Mucosa of rectum (tissue), 2 donors: ENCODE measurements at regions not wholly inside any gene's neighbourhood (a gene's known extent, or its start where the extent isn't known, plus 50 kb on each side); places are given as distances from the start of the nearest gene placed in this dataset.
"Not testable (repeated sequence)": the region's sequence is repeated elsewhere in the genome, so short reads cannot be mapped to it uniquely, and the experiment has no call there.

Source experiments
- H3K27ac ChIP-seq, 2 donors: one replicate each; pipeline ENCODE4 v1.7.0; 2013; ENCODE audit warnings: inconsistent platforms in 2 of 2, low read depth in 2 of 2, low read length in 2 of 2
- H3K27me3 ChIP-seq, 2 donors: one replicate each; pipeline ENCODE4 v1.7.0; 2013; ENCODE audit warnings: low read length in 2 of 2; ENCODE audit not compliant: control insufficient read depth in 2 of 2, insufficient read depth in 2 of 2
- H3K36me3 ChIP-seq, 2 donors: one replicate each; pipeline ENCODE4 v1.7.0; 2013; ENCODE audit warnings: low read length in 2 of 2; ENCODE audit not compliant: control insufficient read depth in 2 of 2, insufficient read depth in 2 of 2
- H3K4me1 ChIP-seq, 2 donors: one replicate each; pipeline ENCODE4 v1.7.0; 2013; ENCODE audit warnings: low read length in 2 of 2, mild to moderate bottlenecking in 1 of 2; ENCODE audit not compliant: control insufficient read depth in 2 of 2, insufficient read depth in 2 of 2
- H3K4me3 ChIP-seq, 2 donors: one replicate each; pipeline ENCODE4 v1.7.0; 2013; ENCODE audit warnings: low read length in 2 of 2
- H3K9ac ChIP-seq, 2 donors: one replicate each; pipeline ENCODE4 v1.7.0; 2013; ENCODE audit warnings: low read length in 2 of 2, low read depth in 1 of 2, mild to moderate bottlenecking in 1 of 2
- H3K9me3 ChIP-seq, 2 donors: one replicate each; pipeline ENCODE4 v1.7.0; 2013; ENCODE audit warnings: low read length in 2 of 2; ENCODE audit not compliant: control insufficient read depth in 2 of 2
- donor health status: healthy.
- donor health status: Normal muscosa, but diverticular disease.

DNA sequence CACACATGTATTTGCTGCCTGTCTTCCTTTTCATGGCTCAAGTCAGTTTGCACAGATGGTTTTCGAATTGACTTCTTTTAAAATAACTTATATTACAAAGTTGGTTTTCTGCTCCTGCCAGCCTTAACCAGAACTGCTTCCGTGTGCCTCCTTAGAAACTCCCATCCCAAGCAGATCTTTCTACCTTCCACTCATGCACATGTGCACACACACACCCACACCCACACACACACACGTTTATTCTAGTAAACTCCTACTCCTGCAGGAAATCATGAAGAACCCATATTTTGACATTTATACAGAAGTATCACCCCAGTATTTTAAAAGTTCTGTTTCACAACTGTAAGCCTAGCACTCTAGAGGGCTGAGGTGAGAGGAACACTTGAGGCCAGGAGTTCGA is 329.5 kb upstream of the SOX9 start:
- no peak overlapping the region for H3K4me3 ChIP-seq
- H3K27ac ChIP-seq, result no peak overlapping the region
- no peaks in the 10 kb centered on the region for H3K27me3 ChIP-seq
- no peaks in the 10 kb centered on the region for H3K4me1 ChIP-seq
- no peak overlapping the region for H3K9ac ChIP-seq
- no peaks in the 10 kb centered on the region for H3K36me3 ChIP-seq
- no peaks in the 10 kb centered on the region for H3K9me3 ChIP-seq

DNA sequence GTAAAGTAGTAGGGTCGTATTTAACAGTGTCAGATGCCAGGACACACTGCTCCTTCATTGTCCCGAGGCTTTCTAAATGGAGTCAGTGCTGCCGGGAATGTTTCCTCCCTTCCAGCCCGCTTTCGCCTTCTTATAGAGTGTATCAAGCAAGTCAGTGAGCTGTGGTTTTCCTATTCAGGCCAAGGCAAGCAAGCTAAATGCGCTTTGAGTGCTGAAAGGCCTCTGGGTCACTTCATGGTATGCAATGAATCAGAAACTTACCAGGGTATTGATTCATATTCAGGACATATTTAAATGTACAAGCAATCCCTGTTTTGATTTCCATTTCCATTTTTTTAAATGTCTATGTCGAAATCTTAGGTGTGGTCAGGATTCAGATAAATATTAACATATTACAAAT is 327.9 kb upstream of the SOX9 start:
- Histone ChIP-seq H3K9me3 (no peaks in the 10 kb centered on the region), H3K36me3 (no peaks in the 10 kb centered on the region)

DNA sequence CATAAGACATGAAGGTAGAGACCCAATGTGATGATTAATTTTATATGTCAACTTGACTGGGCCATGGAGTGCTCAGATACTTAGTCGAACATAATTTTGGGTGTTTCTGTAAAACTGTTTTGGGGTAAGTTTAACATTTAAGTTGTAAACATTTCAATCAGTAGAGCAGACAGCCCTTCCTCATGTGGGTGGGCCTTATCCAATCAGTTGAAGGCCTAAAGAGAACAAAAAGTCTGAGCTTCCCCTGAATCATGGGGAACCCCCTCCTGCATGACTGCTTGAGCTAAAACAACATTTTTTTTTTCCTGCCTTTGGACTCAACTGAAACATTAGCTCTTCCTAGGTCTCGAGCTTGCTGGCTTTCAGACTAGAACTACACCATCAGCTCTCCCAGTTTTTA is 327.3 kb upstream of the SOX9 start:
- H3K9ac ChIP-seq, result no peak overlapping the region
- H3K27me3 ChIP-seq, result no peaks in the 10 kb centered on the region
- H3K36me3 ChIP-seq, result no peaks in the 10 kb centered on the region
- no peak overlapping the region for H3K27ac ChIP-seq
- no peak overlapping the region for H3K4me3 ChIP-seq
- H3K9me3 ChIP-seq, result no peaks in the 10 kb centered on the region
- no peaks in the 10 kb centered on the region for H3K4me1 ChIP-seq

More for the DNA sequence above, 327.9 kb upstream of the SOX9 start:
- H3K4me1 ChIP-seq, result no peaks in the 10 kb centered on the region
- no peak overlapping the region for H3K9ac ChIP-seq
- no peaks in the 10 kb centered on the region for H3K27me3 ChIP-seq
- no peak overlapping the region for H3K27ac ChIP-seq
- no peak overlapping the region for H3K4me3 ChIP-seq

DNA sequence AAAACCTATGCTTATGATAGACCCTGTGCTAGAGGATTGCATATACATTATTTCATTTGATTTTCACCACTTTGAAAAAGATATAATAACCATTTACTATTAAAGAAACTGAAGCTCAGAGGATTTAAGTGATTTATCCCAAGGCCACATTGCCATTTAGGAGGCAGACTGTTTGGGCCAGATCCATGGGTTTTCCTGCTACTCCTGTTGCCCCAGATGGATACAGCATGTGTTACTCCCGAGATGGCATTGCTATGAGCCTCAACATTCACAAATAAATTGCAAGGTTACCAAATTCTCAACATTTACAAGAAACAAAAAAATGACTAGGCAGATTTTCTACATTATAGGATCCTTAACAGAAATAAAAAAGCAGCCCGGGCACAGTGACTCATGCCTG is 322.1 kb upstream of the SOX9 start:
- no peak overlapping the region for H3K9ac ChIP-seq
- H3K4me1 ChIP-seq, result no peaks in the 10 kb centered on the region
- no peak overlapping the region for H3K27ac ChIP-seq
- no peaks in the 10 kb centered on the region for H3K27me3 ChIP-seq
- H3K4me3 ChIP-seq, result no peak overlapping the region
- no peaks in the 10 kb centered on the region for H3K36me3 ChIP-seq
- no peaks in the 10 kb centered on the region for H3K9me3 ChIP-seq

DNA sequence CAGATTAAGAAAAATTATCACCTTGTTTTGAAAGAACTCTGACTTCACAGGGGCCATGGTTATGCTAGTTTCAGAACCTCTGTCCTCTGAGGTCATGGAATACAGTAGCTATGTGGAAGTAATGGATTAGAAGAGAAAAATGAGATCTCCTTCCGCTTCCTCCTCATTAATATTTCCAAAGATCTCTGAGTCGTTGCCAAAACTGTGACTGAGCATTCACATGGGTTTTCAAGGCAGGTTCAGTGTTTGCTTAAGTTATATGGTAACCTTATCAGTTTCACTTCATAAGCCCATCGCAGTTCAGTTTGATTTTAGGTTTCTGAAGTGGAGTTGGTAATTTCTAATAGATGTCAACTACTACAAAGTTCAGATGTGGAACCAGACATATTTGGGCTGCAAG is 321.2 kb upstream of the SOX9 start:
- Histone ChIP-seq H3K9ac (no peak overlapping the region), H3K9me3 (no peaks in the 10 kb centered on the region), H3K27ac (no peak overlapping the region), H3K27me3 (no peaks in the 10 kb centered on the region), H3K4me1 (no peaks in the 10 kb centered on the region), H3K4me3 (no peak overlapping the region), H3K36me3 (no peaks in the 10 kb centered on the region)

DNA sequence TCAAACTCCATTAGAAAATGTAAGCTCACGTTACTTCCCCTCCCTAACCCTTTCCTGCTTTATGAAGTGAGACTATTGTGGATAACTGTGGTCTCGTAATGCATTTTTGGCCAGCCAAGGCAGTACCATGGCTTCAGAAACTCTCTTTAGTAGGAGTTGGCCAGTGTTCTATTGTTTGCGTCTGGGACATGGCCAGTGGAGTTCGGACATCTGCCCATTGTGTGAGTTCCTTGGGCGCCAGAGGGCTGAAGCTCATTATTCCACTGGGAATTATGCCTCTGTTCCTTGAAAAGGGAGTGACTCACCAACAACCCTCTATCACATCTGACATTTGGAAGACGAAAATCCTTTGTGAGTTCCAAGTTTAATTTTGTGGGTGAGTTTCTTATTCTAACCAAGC is 319.5 kb upstream of the SOX9 start:
- H3K36me3 ChIP-seq, result no peaks in the 10 kb centered on the region
- H3K9me3 ChIP-seq, result no peaks in the 10 kb centered on the region
- H3K27ac ChIP-seq, result no peak overlapping the region
- no peak overlapping the region for H3K9ac ChIP-seq
- H3K27me3 ChIP-seq, result no peaks in the 10 kb centered on the region
- no peak overlapping the region for H3K4me3 ChIP-seq
- no peaks in the 10 kb centered on the region for H3K4me1 ChIP-seq

- H3K9ac ChIP-seq, result no peak overlapping the region
- no peaks in the 10 kb centered on the region for H3K36me3 ChIP-seq
- no peak overlapping the region for H3K4me3 ChIP-seq
- no peaks in the 10 kb centered on the region for H3K27me3 ChIP-seq
- H3K4me1 ChIP-seq, result no peaks in the 10 kb centered on the region
- H3K27ac ChIP-seq, result no peak overlapping the region
- H3K9me3 ChIP-seq, result no peaks in the 10 kb centered on the region
Observed at GRCh38 chr17:71802663-71803062, 318.2 kb upstream of the SOX9 start.

DNA sequence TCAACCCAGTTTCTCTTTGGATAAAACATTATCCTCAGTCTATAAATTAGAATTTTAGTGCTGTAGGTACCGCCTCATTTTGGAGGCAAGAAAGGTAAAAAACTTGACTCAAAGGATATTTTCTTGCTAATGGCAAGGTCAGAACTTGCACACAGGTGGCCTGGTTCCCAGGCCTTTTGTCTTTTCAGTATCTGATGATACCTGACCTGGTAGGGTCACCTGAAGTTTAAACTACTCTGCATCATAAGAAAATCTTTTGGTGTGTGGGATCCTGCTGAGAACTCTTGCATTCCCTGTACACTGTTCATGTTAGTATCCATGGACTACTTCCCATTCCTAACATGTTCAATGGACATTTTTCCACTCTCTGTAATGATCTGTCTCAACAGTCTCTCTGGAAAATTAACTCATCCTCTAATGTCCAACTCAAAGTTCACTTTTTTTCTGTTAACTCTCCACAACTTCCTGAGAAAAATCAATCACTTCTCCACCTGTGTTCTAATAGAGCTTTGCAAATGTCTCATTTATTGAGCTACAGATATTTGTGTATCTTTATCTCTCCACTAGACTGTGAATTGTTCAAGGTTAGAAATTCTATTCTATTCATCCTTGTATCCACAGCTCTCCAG is 317.1 kb upstream of the SOX9 start:
- no peaks in the 10 kb centered on the region for H3K36me3 ChIP-seq
- H3K27me3 ChIP-seq, result no peaks in the 10 kb centered on the region
- H3K4me1 ChIP-seq, result no peaks in the 10 kb centered on the region
- H3K27ac ChIP-seq, result no peak overlapping the region
- H3K4me3 ChIP-seq, result no peak overlapping the region
- no peaks in the 10 kb centered on the region for H3K9me3 ChIP-seq
- H3K9ac ChIP-seq, result no peak overlapping the region

DNA sequence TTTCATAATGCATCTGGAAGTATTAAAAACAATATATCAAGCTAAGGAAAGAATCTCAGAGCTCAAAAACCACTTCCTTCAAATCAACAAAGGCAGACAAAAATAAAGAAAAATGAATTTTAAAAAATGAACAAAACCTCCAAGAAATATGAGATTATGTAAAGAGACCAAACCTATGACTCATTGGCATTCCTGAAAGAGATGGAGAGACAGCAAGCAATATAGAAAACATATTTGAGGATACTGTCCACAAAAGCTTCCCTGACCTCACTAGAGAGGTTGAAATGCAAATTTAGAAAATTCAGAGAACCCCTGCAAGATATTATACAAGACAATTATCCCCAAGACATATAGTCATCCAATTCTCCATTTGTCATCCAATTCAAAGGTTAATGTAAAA is 311.3 kb upstream of the SOX9 start:
- Histone ChIP-seq H3K36me3 (no peaks in the 10 kb centered on the region), H3K27ac (no peak overlapping the region), H3K4me3 (no peak overlapping the region), H3K4me1 (no peaks in the 10 kb centered on the region), H3K27me3 (no peaks in the 10 kb centered on the region), H3K9me3 (no peaks in the 10 kb centered on the region), H3K9ac (no peak overlapping the region)

GRCh38 chr17:71813861-71814260 is 307.0 kb upstream of the SOX9 start:
- H3K9me3 ChIP-seq, H3K4me3 ChIP-seq, H3K4me1 ChIP-seq, H3K27ac ChIP-seq, H3K9ac ChIP-seq, H3K36me3 ChIP-seq, H3K27me3 ChIP-seq: not testable (repeated sequence)

DNA sequence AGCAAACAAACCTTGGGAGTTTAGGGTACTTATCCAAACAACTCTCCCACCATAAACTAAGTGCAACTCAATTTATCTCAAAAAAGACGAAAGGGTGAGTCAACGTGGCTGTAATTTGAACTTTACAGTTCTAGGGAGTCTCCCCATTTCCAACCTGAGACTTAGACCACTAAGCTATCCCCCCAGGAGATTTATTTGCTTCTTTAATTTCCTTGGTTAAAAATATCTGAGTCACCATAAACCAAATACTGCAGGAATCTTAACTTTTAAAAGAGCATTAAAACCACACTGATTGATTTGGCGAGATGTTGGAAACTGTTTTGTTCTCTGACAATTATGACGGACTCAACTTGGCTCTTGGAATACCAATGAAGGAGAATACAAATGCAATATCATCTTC is 299.3 kb upstream of the SOX9 start:
- Histone ChIP-seq H3K9ac (no peak overlapping the region), H3K4me3 (no peak overlapping the region), H3K27ac (no peak overlapping the region), H3K27me3 (no peaks in the 10 kb centered on the region), H3K4me1 (no peaks in the 10 kb centered on the region), H3K9me3 (no peaks in the 10 kb centered on the region), H3K36me3 (no peaks in the 10 kb centered on the region)
